H9 (cell line): ENCODE measurements at regions not wholly inside any gene's neighbourhood (a gene's known extent, or its start where the extent isn't known, plus 50 kb on each side); places are given as distances from the start of the nearest gene placed in this dataset.

ENCODE experiments used
- DNase-seq: peaks from one replicate; pipeline ENCODE4 v3.0.0-alpha.2; 2017
- H2AFZ ChIP-seq: one replicate; pipeline ENCODE4 v1.6.1; 2013; ENCODE audit warnings: mild to moderate bottlenecking, low read length, control low read depth, moderate library complexity
- H2AK5ac ChIP-seq: 2 replicates; pipeline ENCODE4 v1.6.1; 2013; ENCODE audit warnings: low read length, control low read depth, mixed read lengths; ENCODE audit not compliant: insufficient read length
- H2BK120ac ChIP-seq: one replicate; pipeline ENCODE4 v1.6.1; 2013; ENCODE audit warnings: low read depth, mild to moderate bottlenecking, low read length, control low read depth, inconsistent platforms; ENCODE audit not compliant: poor library complexity, severe bottlenecking
- H2BK12ac ChIP-seq: 2 replicates; pipeline ENCODE4 v1.6.1; 2013; ENCODE audit warnings: low read length, control low read depth, mixed read lengths, low read depth; ENCODE audit not compliant: insufficient read length
- H2BK15ac ChIP-seq: 2 replicates; pipeline ENCODE4 v1.6.1; 2013; ENCODE audit warnings: low read depth, low read length, control low read depth
- H2BK20ac ChIP-seq: one replicate; pipeline ENCODE4 v1.6.1; 2013; ENCODE audit warnings: low read depth, mild to moderate bottlenecking, low read length, control low read depth, inconsistent platforms; ENCODE audit not compliant: poor library complexity, severe bottlenecking
- H2BK5ac ChIP-seq: 2 replicates; pipeline ENCODE4 v1.6.1; 2013; ENCODE audit warnings: low read length, control low read depth, mixed read lengths; ENCODE audit not compliant: insufficient read length
- H3K14ac ChIP-seq: 2 replicates; pipeline ENCODE4 v1.6.1; 2013; ENCODE audit warnings: low read length, control low read depth; ENCODE audit not compliant: insufficient read depth
- H3K18ac ChIP-seq: 2 replicates; pipeline ENCODE4 v1.6.1; 2013; ENCODE audit warnings: low read depth, mild to moderate bottlenecking, mixed read lengths, low read length, control low read depth; ENCODE audit not compliant: insufficient read length
- H3K23ac ChIP-seq: 2 replicates; pipeline ENCODE4 v1.6.1; 2013; ENCODE audit warnings: low read length, control low read depth, mixed read lengths, low read depth; ENCODE audit not compliant: insufficient read length
- H3K23me2 ChIP-seq: 2 replicates; pipeline ENCODE4 v1.6.1; 2013; ENCODE audit warnings: low read depth, mild to moderate bottlenecking, mixed read lengths, low read length, control low read depth; ENCODE audit not compliant: insufficient read length, poor library complexity, severe bottlenecking
- H3K27ac ChIP-seq: 2 replicates; pipeline ENCODE4 v1.5.1; 2013; ENCODE audit warnings: low read length, control low read depth, mixed read lengths, low read depth; ENCODE audit not compliant: insufficient read length
- H3K27me3 ChIP-seq: 2 replicates; pipeline ENCODE4 v1.6.1; 2013; ENCODE audit warnings: low read length, control low read depth, inconsistent platforms; ENCODE audit not compliant: insufficient read depth
- H3K4ac ChIP-seq: 2 replicates; pipeline ENCODE4 v1.6.1; 2013; ENCODE audit warnings: low read depth, mild to moderate bottlenecking, control low read depth, inconsistent platforms, low read length, moderate library complexity
- H3K4me1 ChIP-seq: 2 replicates; pipeline ENCODE4 v1.6.1; 2013; ENCODE audit warnings: low read length, control low read depth, inconsistent platforms; ENCODE audit not compliant: insufficient read depth
- H3K4me2 ChIP-seq: 2 replicates; pipeline ENCODE4 v1.6.1; 2013; ENCODE audit warnings: low read length, control low read depth, mixed read lengths; ENCODE audit not compliant: insufficient read length, insufficient read depth
- H3K56ac ChIP-seq: 2 replicates; pipeline ENCODE4 v1.6.1; 2013; ENCODE audit warnings: low read depth, mild to moderate bottlenecking, mixed read lengths, low read length, control low read depth; ENCODE audit not compliant: insufficient read length
- H3K79me1 ChIP-seq: 2 replicates; pipeline ENCODE4 v1.6.1; 2013; ENCODE audit warnings: low read depth, mild to moderate bottlenecking, moderate library complexity, low read length, control low read depth, inconsistent platforms; ENCODE audit not compliant: insufficient read depth, poor library complexity, severe bottlenecking
- H3K79me2 ChIP-seq: 2 replicates; pipeline ENCODE4 v1.6.1; 2013; ENCODE audit warnings: low read length, control low read depth, inconsistent platforms; ENCODE audit not compliant: insufficient read depth
- H3K9ac ChIP-seq: 2 replicates; pipeline ENCODE4 v1.6.1; 2013; ENCODE audit warnings: low read length, control low read depth, mixed read lengths; ENCODE audit not compliant: insufficient read length; ENCODE audit errors: extremely low read depth
- H3K9me3 ChIP-seq: one replicate; pipeline ENCODE4 v1.6.1; 2013; ENCODE audit warnings: low read depth, low read length, inconsistent platforms; ENCODE audit not compliant: control insufficient read depth
- H3T11ph ChIP-seq: one replicate; pipeline ENCODE4 v1.6.1; 2013; ENCODE audit warnings: mild to moderate bottlenecking, low read length, control low read depth, inconsistent platforms
- H4K20me1 ChIP-seq: one replicate; pipeline ENCODE4 v1.6.1; 2013; ENCODE audit not compliant: control insufficient read depth, insufficient read length, insufficient read depth
- H4K5ac ChIP-seq: 2 replicates; pipeline ENCODE4 v1.6.1; 2013; ENCODE audit warnings: low read depth, mild to moderate bottlenecking, mixed read lengths, low read length, control low read depth; ENCODE audit not compliant: insufficient read length
- H4K8ac ChIP-seq: replicated peaks from 2 replicates; pipeline ENCODE4 v1.6.1; 2013; ENCODE audit warnings: low read length, control low read depth, mixed read lengths, low read depth; ENCODE audit not compliant: insufficient read length
- H4K91ac ChIP-seq: 2 replicates; pipeline ENCODE4 v1.6.1; 2013; ENCODE audit warnings: low read depth, mild to moderate bottlenecking, moderate library complexity, mixed read lengths, low read length, control low read depth; ENCODE audit not compliant: insufficient read length
- H3K27ac Mint-ChIP-seq, 3 experiments: 2 replicates in 2 of 3; 3 replicates in 1 of 3; pipeline ENCODE4 v1.8.0; 2020 to 2021; ENCODE audit warnings: mixed read lengths in 3 of 3, mild to moderate bottlenecking in 1 of 3, moderate library complexity in 1 of 3
- H3K27me3 Mint-ChIP-seq: 2 replicates; pipeline ENCODE4 v1.8.0; 2021; ENCODE audit warnings: low read depth, mild to moderate bottlenecking, moderate library complexity, mixed read lengths
- H3K36me3 Mint-ChIP-seq, 3 experiments: 2 replicates in 2 of 3; 3 replicates in 1 of 3; pipeline ENCODE4 v1.8.0; 2020 to 2021; ENCODE audit warnings: low read depth in 3 of 3, mixed read lengths in 3 of 3; ENCODE audit not compliant: insufficient read depth in 1 of 3
- H3K4me1 Mint-ChIP-seq, 2 experiments: 2 replicates each; pipeline ENCODE4 v1.8.0; 2020; ENCODE audit warnings: mixed read lengths in 2 of 2
- H3K4me3 Mint-ChIP-seq, 2 experiments: 2 replicates in 1 of 2; 3 replicates in 1 of 2; pipeline ENCODE4 v1.8.0; 2020 to 2021; ENCODE audit warnings: mild to moderate bottlenecking in 2 of 2, mixed read lengths in 2 of 2, moderate library complexity in 1 of 2
- H3K9me3 Mint-ChIP-seq, 2 experiments: 2 replicates in 1 of 2; 3 replicates in 1 of 2; pipeline ENCODE4 v1.8.0; 2020; ENCODE audit warnings: mild to moderate bottlenecking in 2 of 2, mixed read lengths in 2 of 2, moderate library complexity in 1 of 2
- CTCF ChIP-seq: fragments of 200-600 bp; sonication (generic); conservative IDR thresholded peaks from 3 replicates; pipeline ENCODE4 v1.8.0; 2021; ENCODE audit warnings: antibody characterized with exemption, mild to moderate bottlenecking
- WGBS: extraction: QIAGEN DNeasy Blood & Tissue Kit; methylation state at CpG from one replicate; pipeline ENCODE4 v1.1.7; 2013; ENCODE audit warnings: missing lambda C conversion rate, low lambda C conversion rate, mixed read lengths; ENCODE audit not compliant: insufficient read length; ENCODE audit errors: extremely low coverage; 5-methylcytosine and 5-hydroxymethylcytosine counted together

GRCh38 chr9:26175264-26175663 is 497.0 kb upstream of the TUSC1 start:
- Histone ChIP-seq H2BK5ac (no peak overlapping the region), H3K14ac (no peak overlapping the region), H3K56ac (no peak overlapping the region), H3K4me2 (no peak overlapping the region), H3K9ac (no peak overlapping the region), H2BK20ac (no peak overlapping the region), H4K5ac (no peak overlapping the region), H4K8ac (no peak overlapping the region), H2BK15ac (no peak overlapping the region), H3K9me3 (no peaks in the 10 kb centered on the region), H2BK120ac (no peak overlapping the region), H3K79me1 (no peaks in the 10 kb centered on the region), H2AFZ (no peak overlapping the region), H3K27ac (no peak overlapping the region), H3K4me1 (no peaks in the 10 kb centered on the region), H3K4ac (no peak overlapping the region), H4K20me1 (no peaks in the 10 kb centered on the region), H3K23ac (no peak overlapping the region), H4K91ac (no peak overlapping the region), H3K18ac (no peak overlapping the region), H3T11ph (no peak overlapping the region), H2AK5ac (no peak overlapping the region), H3K79me2 (no peaks in the 10 kb centered on the region), H2BK12ac (no peak overlapping the region), H3K27me3 (no peaks in the 10 kb centered on the region), H3K23me2 (no peaks in the 10 kb centered on the region)
- Mint-ChIP-seq H3K27ac (no peak overlapping the region), H3K4me3 (no peak overlapping the region), H3K4me1 (peaks cover 10 to 13% of the 10 kb centered on the region in 2 experiments), H3K27me3 (no peaks in the 10 kb centered on the region), H3K36me3 (no peaks in the 10 kb centered on the region), H3K9me3 (no peaks in the 10 kb centered on the region)
- no peak for DNase-seq
- no peak for TF ChIP-seq CTCF
- WGBS: no CpG with 5 or more reads among the region's 1 CpG
